Neural crest cell (in vitro differentiated cells): ENCODE measurements at regions not wholly inside any gene's neighbourhood (a gene's known extent, or its start where the extent isn't known, plus 50 kb on each side); places are given as distances from the start of the nearest gene placed in this dataset.

ENCODE experiments used
- DNase-seq: peaks from one replicate; pipeline ENCODE4 v3.0.0; 2021; ENCODE audit warnings: low read depth, mixed read lengths, low spot score
- H3K27ac Mint-ChIP-seq: one replicate; pipeline ENCODE4 v1.8.0; 2021; ENCODE audit warnings: mild to moderate bottlenecking, mixed read lengths; ENCODE audit not compliant: unreplicated experiment
- H3K27me3 Mint-ChIP-seq: 2 replicates; pipeline ENCODE4 v1.8.0; 2021; ENCODE audit warnings: low read depth, mild to moderate bottlenecking, mixed read lengths
- H3K36me3 Mint-ChIP-seq: 2 replicates; pipeline ENCODE4 v1.8.0; 2021; ENCODE audit warnings: low read depth, mild to moderate bottlenecking, mixed read lengths
- H3K4me1 Mint-ChIP-seq: 2 replicates; pipeline ENCODE4 v1.8.0; 2021; ENCODE audit warnings: mixed read lengths
- H3K4me3 Mint-ChIP-seq: one replicate; pipeline ENCODE4 v1.8.0; 2021; ENCODE audit warnings: mild to moderate bottlenecking, mixed read lengths
- H3K9me3 Mint-ChIP-seq: 2 replicates; pipeline ENCODE4 v1.8.0; 2021; ENCODE audit warnings: mixed read lengths
- TF ChIP-seq, protein P1 (sequence below): fragments of 200-600 bp; sonication (generic); conservative IDR thresholded peaks from 2 replicates; pipeline ENCODE4 v1.5.0; 2021; ENCODE audit warnings: antibody characterized with exemption, mild to moderate bottlenecking

DNA sequence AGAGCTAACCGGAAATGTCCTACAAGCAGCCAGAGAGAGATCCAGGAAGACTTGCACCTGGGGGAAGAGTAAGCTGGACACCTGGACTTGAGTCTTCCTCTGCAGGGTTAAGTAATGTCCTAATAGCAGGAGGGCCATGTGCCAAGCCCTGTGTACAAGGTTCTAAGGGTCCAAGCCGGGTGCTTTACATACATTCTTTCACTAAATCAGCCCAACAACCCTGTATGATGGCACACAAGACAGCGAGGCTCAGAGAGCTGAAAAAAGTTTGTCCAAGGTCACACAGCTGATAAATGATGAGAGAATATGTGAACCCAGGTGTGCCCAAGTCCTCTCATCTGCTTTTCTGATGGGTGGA, 215.1 kb upstream of the CDYL start:
- H3K36me3 Mint-ChIP-seq = no peaks in the 10 kb centered on the region
- no peaks in the 10 kb centered on the region for H3K27me3 Mint-ChIP-seq
- DNase-seq = no peak
- H3K9me3 Mint-ChIP-seq = no peaks in the 10 kb centered on the region
- TF ChIP-seq, protein P1, sequence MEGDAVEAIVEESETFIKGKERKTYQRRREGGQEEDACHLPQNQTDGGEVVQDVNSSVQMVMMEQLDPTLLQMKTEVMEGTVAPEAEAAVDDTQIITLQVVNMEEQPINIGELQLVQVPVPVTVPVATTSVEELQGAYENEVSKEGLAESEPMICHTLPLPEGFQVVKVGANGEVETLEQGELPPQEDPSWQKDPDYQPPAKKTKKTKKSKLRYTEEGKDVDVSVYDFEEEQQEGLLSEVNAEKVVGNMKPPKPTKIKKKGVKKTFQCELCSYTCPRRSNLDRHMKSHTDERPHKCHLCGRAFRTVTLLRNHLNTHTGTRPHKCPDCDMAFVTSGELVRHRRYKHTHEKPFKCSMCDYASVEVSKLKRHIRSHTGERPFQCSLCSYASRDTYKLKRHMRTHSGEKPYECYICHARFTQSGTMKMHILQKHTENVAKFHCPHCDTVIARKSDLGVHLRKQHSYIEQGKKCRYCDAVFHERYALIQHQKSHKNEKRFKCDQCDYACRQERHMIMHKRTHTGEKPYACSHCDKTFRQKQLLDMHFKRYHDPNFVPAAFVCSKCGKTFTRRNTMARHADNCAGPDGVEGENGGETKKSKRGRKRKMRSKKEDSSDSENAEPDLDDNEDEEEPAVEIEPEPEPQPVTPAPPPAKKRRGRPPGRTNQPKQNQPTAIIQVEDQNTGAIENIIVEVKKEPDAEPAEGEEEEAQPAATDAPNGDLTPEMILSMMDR = no peak
- no peak overlapping the region for H3K4me3 Mint-ChIP-seq
- H3K4me1 Mint-ChIP-seq = peaks cover 6% of the 10 kb centered on the region
- no peak overlapping the region for H3K27ac Mint-ChIP-seq

DNA sequence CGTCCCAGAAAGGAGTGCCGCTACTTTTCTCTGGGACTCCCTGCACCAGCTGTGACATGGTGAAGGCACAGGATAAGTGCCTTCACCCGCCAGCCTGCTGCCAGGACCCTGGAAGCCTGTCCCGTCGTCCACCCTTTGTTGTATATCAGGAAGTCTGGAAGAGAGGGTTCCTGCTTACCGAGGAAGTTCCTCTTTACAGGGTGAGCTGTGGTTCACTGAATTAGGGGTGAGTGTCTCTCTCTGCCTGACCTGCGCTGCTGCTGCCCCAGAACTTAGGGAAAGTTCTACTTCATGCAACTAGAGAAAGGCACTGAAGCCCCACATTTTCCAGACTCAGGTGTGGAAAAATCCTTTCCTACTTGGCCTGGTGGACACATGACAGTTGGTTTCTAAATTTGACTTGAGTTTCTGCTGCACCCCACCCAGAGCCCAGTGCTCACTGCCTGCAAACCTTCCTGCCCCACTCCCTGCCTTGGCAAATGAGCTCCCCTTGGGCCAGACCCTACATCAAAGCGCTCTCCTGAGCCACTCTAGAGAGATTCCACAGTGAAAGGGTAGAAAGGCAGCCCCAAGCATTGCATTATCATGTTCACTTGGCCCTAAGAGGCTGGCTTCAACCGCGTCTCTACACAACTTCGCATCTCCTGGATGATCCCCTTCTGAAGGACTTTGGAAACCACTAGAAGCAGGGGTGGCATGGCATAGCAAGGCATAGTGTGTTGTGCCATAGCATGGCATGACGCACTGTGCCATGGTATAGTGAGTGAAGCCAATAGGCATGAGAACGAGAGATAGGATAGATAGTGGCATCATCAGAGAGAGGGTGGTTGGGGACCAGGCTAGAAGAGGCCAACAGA, 215.8 kb upstream of the CDYL start:
- H3K9me3 Mint-ChIP-seq = no peaks in the 10 kb centered on the region
- H3K4me1 Mint-ChIP-seq = peaks cover 6% of the 10 kb centered on the region
- TF ChIP-seq, protein P1 = no peak
- no peak for DNase-seq
- H3K27ac Mint-ChIP-seq = no peak overlapping the region
- H3K27me3 Mint-ChIP-seq = no peaks in the 10 kb centered on the region
- H3K36me3 Mint-ChIP-seq = no peaks in the 10 kb centered on the region
- no peak overlapping the region for H3K4me3 Mint-ChIP-seq

- peaks cover 6% of the 10 kb centered on the region for H3K4me1 Mint-ChIP-seq
- no peaks in the 10 kb centered on the region for H3K27me3 Mint-ChIP-seq
- DNase-seq = no peak
- H3K36me3 Mint-ChIP-seq = no peaks in the 10 kb centered on the region
- no peaks in the 10 kb centered on the region for H3K9me3 Mint-ChIP-seq
- no peak overlapping the region for H3K4me3 Mint-ChIP-seq
- TF ChIP-seq, protein P1 = no peak
- no peak overlapping the region for H3K27ac Mint-ChIP-seq
Observed at GRCh38 chr6:4559281-4559875, 216.8 kb upstream of the CDYL start.

- Mint-ChIP-seq H3K4me1 (no peaks in the 10 kb centered on the region), H3K4me3 (no peak overlapping the region), H3K27me3 (no peaks in the 10 kb centered on the region), H3K27ac (no peak overlapping the region), H3K9me3 (no peaks in the 10 kb centered on the region), H3K36me3 (no peaks in the 10 kb centered on the region)
- TF ChIP-seq, protein P1 = no peak
- DNase-seq = no peak
Observed at GRCh38 chr6:4554645-4555044, 221.6 kb upstream of the CDYL start.

DNA sequence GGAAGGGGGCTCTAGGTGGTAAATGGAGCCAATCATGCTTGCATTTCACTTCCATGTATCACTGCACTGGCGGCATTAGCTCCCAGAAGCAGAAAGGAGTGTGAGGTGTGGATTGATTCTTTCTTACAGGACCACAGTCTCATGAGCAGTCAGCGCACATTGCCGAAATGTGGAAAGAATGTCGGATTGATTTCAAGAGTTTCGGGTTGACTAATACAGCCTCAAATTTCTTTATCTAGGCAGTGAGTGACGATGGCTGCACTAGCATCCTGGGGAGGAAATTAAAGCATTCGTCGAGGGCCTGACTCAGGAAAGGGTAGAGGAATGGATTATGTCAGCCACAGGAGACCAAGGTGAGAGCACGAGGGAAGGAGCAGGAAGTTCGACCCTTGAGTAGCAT, 222.8 kb upstream of the CDYL start:
- TF ChIP-seq, protein P1 = no peak
- Mint-ChIP-seq H3K4me1 (no peaks in the 10 kb centered on the region), H3K4me3 (no peak overlapping the region), H3K27ac (no peak overlapping the region), H3K27me3 (no peaks in the 10 kb centered on the region), H3K36me3 (no peaks in the 10 kb centered on the region), H3K9me3 (no peaks in the 10 kb centered on the region)
- no peak for DNase-seq
